ENCODE measurements at regions not wholly inside any gene's neighbourhood (a gene's known extent, or its start where the extent isn't known, plus 50 kb on each side); places are given as distances from the start of the nearest gene placed in this dataset.

DNA sequence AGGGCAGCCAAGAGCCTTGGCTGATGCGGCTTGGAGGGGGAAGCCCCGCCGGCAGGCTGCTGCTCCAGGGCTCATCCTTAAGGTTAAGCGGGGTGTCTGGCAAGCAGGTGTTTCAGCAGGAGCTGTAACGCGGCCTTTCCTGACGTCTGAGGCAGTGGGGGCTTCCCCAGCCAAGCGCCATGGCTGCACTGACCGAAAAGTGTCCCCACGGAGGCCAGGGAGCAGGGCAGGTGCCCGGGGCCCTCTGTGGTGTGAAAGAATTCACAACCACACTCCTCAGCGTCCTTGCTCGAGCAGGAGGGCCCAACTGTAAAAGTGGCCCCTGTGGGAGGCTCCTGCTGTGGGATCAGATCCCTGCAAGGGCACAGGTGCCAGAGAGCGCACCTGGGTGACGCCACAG lies 79.2 kb downstream of the DHCR7 start:
- TF ChIP-seq, protein P1, sequence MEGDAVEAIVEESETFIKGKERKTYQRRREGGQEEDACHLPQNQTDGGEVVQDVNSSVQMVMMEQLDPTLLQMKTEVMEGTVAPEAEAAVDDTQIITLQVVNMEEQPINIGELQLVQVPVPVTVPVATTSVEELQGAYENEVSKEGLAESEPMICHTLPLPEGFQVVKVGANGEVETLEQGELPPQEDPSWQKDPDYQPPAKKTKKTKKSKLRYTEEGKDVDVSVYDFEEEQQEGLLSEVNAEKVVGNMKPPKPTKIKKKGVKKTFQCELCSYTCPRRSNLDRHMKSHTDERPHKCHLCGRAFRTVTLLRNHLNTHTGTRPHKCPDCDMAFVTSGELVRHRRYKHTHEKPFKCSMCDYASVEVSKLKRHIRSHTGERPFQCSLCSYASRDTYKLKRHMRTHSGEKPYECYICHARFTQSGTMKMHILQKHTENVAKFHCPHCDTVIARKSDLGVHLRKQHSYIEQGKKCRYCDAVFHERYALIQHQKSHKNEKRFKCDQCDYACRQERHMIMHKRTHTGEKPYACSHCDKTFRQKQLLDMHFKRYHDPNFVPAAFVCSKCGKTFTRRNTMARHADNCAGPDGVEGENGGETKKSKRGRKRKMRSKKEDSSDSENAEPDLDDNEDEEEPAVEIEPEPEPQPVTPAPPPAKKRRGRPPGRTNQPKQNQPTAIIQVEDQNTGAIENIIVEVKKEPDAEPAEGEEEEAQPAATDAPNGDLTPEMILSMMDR (IDR thresholded peaks at IDR 0.05; ENCODE audit: poor library complexity, severe bottlenecking) = no peak
- TF ChIP-seq POLR2AphosphoS5 (IDR thresholded peaks at IDR 0.05) = no peak
- TF ChIP-seq EZH2 (IDR thresholded peaks at IDR 0.05; ENCODE audit: borderline replicate concordance, insufficient read depth, low read length, poor library complexity, severe bottlenecking) = no peak
- TF ChIP-seq TAF1 (IDR thresholded peaks at IDR 0.05; ENCODE audit: low read depth) = no peak
- TF ChIP-seq, protein P2, sequence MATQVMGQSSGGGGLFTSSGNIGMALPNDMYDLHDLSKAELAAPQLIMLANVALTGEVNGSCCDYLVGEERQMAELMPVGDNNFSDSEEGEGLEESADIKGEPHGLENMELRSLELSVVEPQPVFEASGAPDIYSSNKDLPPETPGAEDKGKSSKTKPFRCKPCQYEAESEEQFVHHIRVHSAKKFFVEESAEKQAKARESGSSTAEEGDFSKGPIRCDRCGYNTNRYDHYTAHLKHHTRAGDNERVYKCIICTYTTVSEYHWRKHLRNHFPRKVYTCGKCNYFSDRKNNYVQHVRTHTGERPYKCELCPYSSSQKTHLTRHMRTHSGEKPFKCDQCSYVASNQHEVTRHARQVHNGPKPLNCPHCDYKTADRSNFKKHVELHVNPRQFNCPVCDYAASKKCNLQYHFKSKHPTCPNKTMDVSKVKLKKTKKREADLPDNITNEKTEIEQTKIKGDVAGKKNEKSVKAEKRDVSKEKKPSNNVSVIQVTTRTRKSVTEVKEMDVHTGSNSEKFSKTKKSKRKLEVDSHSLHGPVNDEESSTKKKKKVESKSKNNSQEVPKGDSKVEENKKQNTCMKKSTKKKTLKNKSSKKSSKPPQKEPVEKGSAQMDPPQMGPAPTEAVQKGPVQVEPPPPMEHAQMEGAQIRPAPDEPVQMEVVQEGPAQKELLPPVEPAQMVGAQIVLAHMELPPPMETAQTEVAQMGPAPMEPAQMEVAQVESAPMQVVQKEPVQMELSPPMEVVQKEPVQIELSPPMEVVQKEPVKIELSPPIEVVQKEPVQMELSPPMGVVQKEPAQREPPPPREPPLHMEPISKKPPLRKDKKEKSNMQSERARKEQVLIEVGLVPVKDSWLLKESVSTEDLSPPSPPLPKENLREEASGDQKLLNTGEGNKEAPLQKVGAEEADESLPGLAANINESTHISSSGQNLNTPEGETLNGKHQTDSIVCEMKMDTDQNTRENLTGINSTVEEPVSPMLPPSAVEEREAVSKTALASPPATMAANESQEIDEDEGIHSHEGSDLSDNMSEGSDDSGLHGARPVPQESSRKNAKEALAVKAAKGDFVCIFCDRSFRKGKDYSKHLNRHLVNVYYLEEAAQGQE (IDR thresholded peaks at IDR 0.05; ENCODE audit: borderline replicate concordance) = no peak
- TF ChIP-seq EP300 (conservative IDR thresholded peaks at IDR 0.05; ENCODE audit: poor library complexity, severe bottlenecking) = no peak
- TF ChIP-seq SMC3 (conservative IDR thresholded peaks at IDR 0.05; ENCODE audit: poor library complexity) = no peak
- no peak for TF ChIP-seq RAD21 (conservative IDR thresholded peaks at IDR 0.05)
- no peak for TF ChIP-seq MXI1 (conservative IDR thresholded peaks at IDR 0.05; ENCODE audit: poor library complexity, severe bottlenecking)
